ENCODE measurements at regions not wholly inside any gene's neighbourhood (a gene's known extent, or its start where the extent isn't known, plus 50 kb on each side); places are given as distances from the start of the nearest gene placed in this dataset.

GRCh38 chr7:25968205-25968993 lies 183.6 kb upstream of the NFE2L3 start:
- Mint-ChIP-seq H3K27ac (peak overlapping the region; percentile 93), H3K36me3 (no peaks in the 10 kb centered on the region), H3K4me3 (peak overlapping the region; percentile 40), H3K27me3 (peaks cover 8% of the 10 kb centered on the region), H3K4me1 (peaks cover 50% of the 10 kb centered on the region), H3K9me3 (no peaks in the 10 kb centered on the region)
- peak; percentile 96 for ATAC-seq

GRCh38 chr7:25970356-25970755 lies 181.6 kb upstream of the NFE2L3 start:
- no peak for ATAC-seq
- H3K27me3 Mint-ChIP-seq = peaks cover 8% of the 10 kb centered on the region
- H3K27ac Mint-ChIP-seq = peak overlapping the region; percentile 13
- peaks cover 35% of the 10 kb centered on the region for H3K4me1 Mint-ChIP-seq
- no peaks in the 10 kb centered on the region for H3K9me3 Mint-ChIP-seq
- no peaks in the 10 kb centered on the region for H3K36me3 Mint-ChIP-seq
- H3K4me3 Mint-ChIP-seq = no peak overlapping the region

GRCh38 chr7:25970911-25971310 lies 181.1 kb upstream of the NFE2L3 start:
- H3K4me3 Mint-ChIP-seq = no peak overlapping the region
- ATAC-seq = no peak
- peaks cover 30% of the 10 kb centered on the region for H3K4me1 Mint-ChIP-seq
- H3K36me3 Mint-ChIP-seq = no peaks in the 10 kb centered on the region
- H3K27ac Mint-ChIP-seq = peak overlapping the region; percentile 13
- no peaks in the 10 kb centered on the region for H3K9me3 Mint-ChIP-seq
- peaks cover 8% of the 10 kb centered on the region for H3K27me3 Mint-ChIP-seq

- Mint-ChIP-seq H3K9me3 (no peaks in the 10 kb centered on the region), H3K27ac (no peak overlapping the region), H3K36me3 (no peaks in the 10 kb centered on the region), H3K4me1 (no peaks in the 10 kb centered on the region), H3K27me3 (no peaks in the 10 kb centered on the region), H3K4me3 (no peak overlapping the region)
- no peak for ATAC-seq
Observed at GRCh38 chr7:25976630-25977029, 175.4 kb upstream of the NFE2L3 start.

GRCh38 chr7:25978466-25978865 lies 173.5 kb upstream of the NFE2L3 start:
- Mint-ChIP-seq H3K36me3 (no peaks in the 10 kb centered on the region), H3K4me1 (no peaks in the 10 kb centered on the region), H3K27me3 (peaks cover 9% of the 10 kb centered on the region), H3K4me3 (no peak overlapping the region), H3K27ac (no peak overlapping the region), H3K9me3 (no peaks in the 10 kb centered on the region)
- ATAC-seq = no peak

- no peak overlapping the region for H3K4me3 Mint-ChIP-seq
- H3K9me3 Mint-ChIP-seq = no peaks in the 10 kb centered on the region
- H3K27ac Mint-ChIP-seq = no peak overlapping the region
- H3K27me3 Mint-ChIP-seq = peaks cover 20% of the 10 kb centered on the region
- no peaks in the 10 kb centered on the region for H3K4me1 Mint-ChIP-seq
- no peak for ATAC-seq
- no peaks in the 10 kb centered on the region for H3K36me3 Mint-ChIP-seq
Observed at GRCh38 chr7:25979605-25980004, 172.4 kb upstream of the NFE2L3 start.

- peaks cover 35% of the 10 kb centered on the region for H3K27me3 Mint-ChIP-seq
- no peak overlapping the region for H3K27ac Mint-ChIP-seq
- H3K9me3 Mint-ChIP-seq = no peaks in the 10 kb centered on the region
- no peaks in the 10 kb centered on the region for H3K36me3 Mint-ChIP-seq
- no peak overlapping the region for H3K4me3 Mint-ChIP-seq
- no peak for ATAC-seq
- H3K4me1 Mint-ChIP-seq = no peaks in the 10 kb centered on the region
Observed at GRCh38 chr7:25982684-25983083, 169.3 kb upstream of the NFE2L3 start.

GRCh38 chr7:25985196-25985595 lies 166.8 kb upstream of the NFE2L3 start:
- no peaks in the 10 kb centered on the region for H3K36me3 Mint-ChIP-seq
- H3K27ac Mint-ChIP-seq = no peak overlapping the region
- H3K9me3 Mint-ChIP-seq = no peaks in the 10 kb centered on the region

GRCh38 chr7:25988640-25989039 lies 163.4 kb upstream of the NFE2L3 start:
- no peak overlapping the region for H3K27ac Mint-ChIP-seq
- H3K36me3 Mint-ChIP-seq = no peaks in the 10 kb centered on the region
- no peak overlapping the region for H3K4me3 Mint-ChIP-seq
- no peak for ATAC-seq
- no peaks in the 10 kb centered on the region for H3K9me3 Mint-ChIP-seq
- no peaks in the 10 kb centered on the region for H3K4me1 Mint-ChIP-seq
- H3K27me3 Mint-ChIP-seq = peaks cover 59% of the 10 kb centered on the region

More at GRCh38 chr7:25985196-25985595, 166.8 kb upstream of the NFE2L3 start:
- Mint-ChIP-seq H3K4me1 (no peaks in the 10 kb centered on the region), H3K27me3 (peaks cover 54% of the 10 kb centered on the region), H3K4me3 (no peak overlapping the region)
- ATAC-seq = no peak

GRCh38 chr7:25989140-25989705 lies 162.8 kb upstream of the NFE2L3 start:
- no peak for ATAC-seq
- H3K9me3 Mint-ChIP-seq = no peaks in the 10 kb centered on the region
- no peak overlapping the region for H3K27ac Mint-ChIP-seq
- H3K4me1 Mint-ChIP-seq = no peaks in the 10 kb centered on the region
- peaks cover 3% of the 10 kb centered on the region for H3K36me3 Mint-ChIP-seq
- no peak overlapping the region for H3K4me3 Mint-ChIP-seq
- peaks cover 58% of the 10 kb centered on the region for H3K27me3 Mint-ChIP-seq

- Mint-ChIP-seq H3K4me3 (no peak overlapping the region), H3K27me3 (peaks cover 56% of the 10 kb centered on the region), H3K4me1 (no peaks in the 10 kb centered on the region), H3K27ac (no peak overlapping the region), H3K9me3 (no peaks in the 10 kb centered on the region), H3K36me3 (peaks cover 7% of the 10 kb centered on the region)
- ATAC-seq = no peak
Observed at GRCh38 chr7:25994433-25994994, 157.5 kb upstream of the NFE2L3 start.

GRCh38 chr7:25995216-25995615 lies 156.8 kb upstream of the NFE2L3 start:
- Mint-ChIP-seq H3K4me3 (no peak overlapping the region), H3K9me3 (no peaks in the 10 kb centered on the region), H3K36me3 (peaks cover 7% of the 10 kb centered on the region), H3K27me3 (peaks cover 51% of the 10 kb centered on the region), H3K4me1 (no peaks in the 10 kb centered on the region), H3K27ac (no peak overlapping the region)
- no peak for ATAC-seq

- no peak for ATAC-seq
- Mint-ChIP-seq H3K9me3 (no peaks in the 10 kb centered on the region), H3K27me3 (peaks cover 51% of the 10 kb centered on the region), H3K36me3 (peaks cover 7% of the 10 kb centered on the region), H3K27ac (no peak overlapping the region), H3K4me3 (no peak overlapping the region), H3K4me1 (no peaks in the 10 kb centered on the region)
Observed at GRCh38 chr7:25996006-25996408, 156.0 kb upstream of the NFE2L3 start.

GRCh38 chr7:25998499-25998898 lies 153.5 kb upstream of the NFE2L3 start:
- H3K27me3 Mint-ChIP-seq = peaks cover 66% of the 10 kb centered on the region
- H3K9me3 Mint-ChIP-seq = no peaks in the 10 kb centered on the region
- no peaks in the 10 kb centered on the region for H3K4me1 Mint-ChIP-seq
- H3K27ac Mint-ChIP-seq = no peak overlapping the region
- ATAC-seq = no peak
- no peak overlapping the region for H3K4me3 Mint-ChIP-seq
- peaks cover 7% of the 10 kb centered on the region for H3K36me3 Mint-ChIP-seq

GRCh38 chr7:26000841-26001240 lies 151.2 kb upstream of the NFE2L3 start:
- Mint-ChIP-seq H3K4me1 (no peaks in the 10 kb centered on the region), H3K27ac (no peak overlapping the region), H3K4me3 (no peak overlapping the region), H3K9me3 (no peaks in the 10 kb centered on the region), H3K36me3 (no peaks in the 10 kb centered on the region), H3K27me3 (peaks cover 58% of the 10 kb centered on the region)
- no peak for ATAC-seq
